ENCODE measurements at regions not wholly inside any gene's neighbourhood (a gene's known extent, or its start where the extent isn't known, plus 50 kb on each side); places are given as distances from the start of the nearest gene placed in this dataset.

DNA sequence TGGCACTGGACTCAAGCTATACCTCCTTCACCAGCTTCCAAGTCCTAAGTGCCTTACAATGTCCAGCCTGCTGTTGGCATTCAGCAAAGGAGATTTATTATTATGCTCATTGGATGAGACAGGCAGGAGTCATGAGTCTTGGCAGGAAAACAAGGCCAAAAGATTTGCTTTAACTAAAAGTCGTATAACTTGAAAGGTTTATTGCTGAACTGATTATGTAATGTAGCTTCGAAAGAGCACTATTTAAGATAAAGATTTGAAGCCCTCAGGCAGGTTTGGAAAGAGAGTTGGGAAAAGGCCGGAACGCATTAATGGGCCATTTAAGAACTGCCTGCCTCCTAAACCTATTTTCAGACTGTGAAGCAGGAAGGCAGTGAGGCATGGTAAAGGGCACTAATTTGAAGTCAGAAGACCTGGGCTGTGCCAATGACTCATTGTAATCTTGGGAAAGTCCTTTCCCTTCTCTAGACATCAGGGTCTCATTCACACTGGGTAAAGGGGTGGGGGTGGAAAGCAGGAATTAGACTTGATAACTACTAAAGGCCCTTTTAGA lies 280.5 kb upstream of the EDA2R start:
- DNase-seq (no peak), ATAC-seq (no peak)
- no peaks in the 10 kb centered on the region for H3K36me3 ChIP-seq
- peaks cover 0 to 7% (median 0%) of the 10 kb centered on the region in 11 donors for H3K9me3 ChIP-seq
- intact Hi-C loops (cut with DNase I): no loop called here
- no peak overlapping the region for H3K4me3 ChIP-seq
- peaks cover 0 to 5% (median 0%) of the 10 kb centered on the region in 7 donors for H3K27me3 ChIP-seq
- 77 to 88% methylated on average over 4 of the region's 4 CpGs for WGBS, 2 donors
- H3K27ac ChIP-seq: no peak overlapping the region
- H3K4me1 ChIP-seq: no peaks in the 10 kb centered on the region
- TF ChIP-seq, protein P1, sequence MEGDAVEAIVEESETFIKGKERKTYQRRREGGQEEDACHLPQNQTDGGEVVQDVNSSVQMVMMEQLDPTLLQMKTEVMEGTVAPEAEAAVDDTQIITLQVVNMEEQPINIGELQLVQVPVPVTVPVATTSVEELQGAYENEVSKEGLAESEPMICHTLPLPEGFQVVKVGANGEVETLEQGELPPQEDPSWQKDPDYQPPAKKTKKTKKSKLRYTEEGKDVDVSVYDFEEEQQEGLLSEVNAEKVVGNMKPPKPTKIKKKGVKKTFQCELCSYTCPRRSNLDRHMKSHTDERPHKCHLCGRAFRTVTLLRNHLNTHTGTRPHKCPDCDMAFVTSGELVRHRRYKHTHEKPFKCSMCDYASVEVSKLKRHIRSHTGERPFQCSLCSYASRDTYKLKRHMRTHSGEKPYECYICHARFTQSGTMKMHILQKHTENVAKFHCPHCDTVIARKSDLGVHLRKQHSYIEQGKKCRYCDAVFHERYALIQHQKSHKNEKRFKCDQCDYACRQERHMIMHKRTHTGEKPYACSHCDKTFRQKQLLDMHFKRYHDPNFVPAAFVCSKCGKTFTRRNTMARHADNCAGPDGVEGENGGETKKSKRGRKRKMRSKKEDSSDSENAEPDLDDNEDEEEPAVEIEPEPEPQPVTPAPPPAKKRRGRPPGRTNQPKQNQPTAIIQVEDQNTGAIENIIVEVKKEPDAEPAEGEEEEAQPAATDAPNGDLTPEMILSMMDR (IDR thresholded peaks at IDR 0.05): no peak

- ATAC-seq: no peak
- peaks cover 0 to 5% (median 0%) of the 10 kb centered on the region in 7 donors for H3K27me3 ChIP-seq
- H3K36me3 ChIP-seq: no peaks in the 10 kb centered on the region
- no peak overlapping the region for H3K4me3 ChIP-seq
- H3K9me3 ChIP-seq: no peaks in the 10 kb centered on the region
- intact Hi-C loops (cut with DNase I): no loop called here
- no peak for DNase-seq
- H3K27ac ChIP-seq: no peak overlapping the region
- TF ChIP-seq, protein P1 (IDR thresholded peaks at IDR 0.05): no peak
- WGBS, 2 donors: 53 to 58% methylated on average over 1 of the region's 1 CpG
- no peaks in the 10 kb centered on the region for H3K4me1 ChIP-seq
These were observed 279.6 kb upstream of the EDA2R start for GRCh38 chrX:66918511-66918910.

- peaks cover 0 to 5% (median 0%) of the 10 kb centered on the region in 7 donors for H3K27me3 ChIP-seq
- no peaks in the 10 kb centered on the region for H3K9me3 ChIP-seq
- no peak overlapping the region for H3K4me3 ChIP-seq
- 52 to 54% methylated on average over 2 of the region's 2 CpGs for WGBS, 2 donors
- TF ChIP-seq, protein P1 (IDR thresholded peaks at IDR 0.05): no peak
- intact Hi-C loops (cut with DNase I): no loop called here
- ATAC-seq: no peak
- DNase-seq: no peak
- no peak overlapping the region for H3K27ac ChIP-seq
- no peaks in the 10 kb centered on the region for H3K4me1 ChIP-seq
- no peaks in the 10 kb centered on the region for H3K36me3 ChIP-seq
These were observed 277.0 kb upstream of the EDA2R start for GRCh38 chrX:66915893-66916292.

DNA sequence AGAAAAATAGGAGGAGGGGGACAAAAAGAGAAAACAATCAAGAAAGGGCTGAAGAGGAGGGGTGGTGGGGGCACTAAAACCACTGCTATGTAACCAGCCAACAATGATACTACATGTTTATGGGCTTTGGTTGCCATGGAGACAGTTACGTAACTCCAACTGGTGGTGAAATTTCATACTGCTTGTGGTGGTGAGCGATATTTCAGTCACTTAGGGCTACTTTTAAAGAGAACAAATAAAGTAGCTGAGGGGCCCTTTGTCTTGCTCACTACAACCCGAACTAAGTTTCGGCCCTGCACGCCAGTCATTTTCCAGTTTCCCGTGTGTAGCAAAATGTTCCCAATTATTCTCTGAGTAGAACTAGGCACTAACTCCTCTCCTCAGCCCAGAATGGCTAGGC lies 275.2 kb upstream of the EDA2R start:
- Histone ChIP-seq H3K4me3 (no peak overlapping the region), H3K4me1 (no peaks in the 10 kb centered on the region), H3K9me3 (no peaks in the 10 kb centered on the region), H3K27ac (no peak overlapping the region), H3K27me3 (peaks cover 0 to 5% (median 0%) of the 10 kb centered on the region in 7 donors), H3K36me3 (no peaks in the 10 kb centered on the region)
- no peak for ATAC-seq
- 71 to 73% methylated on average over 6 of the region's 6 CpGs for WGBS, 2 donors
- TF ChIP-seq, protein P1 (IDR thresholded peaks at IDR 0.05): no peak
- DNase-seq: no peak
- intact Hi-C loops (cut with DNase I): no loop called here

Data from heart right ventricle (tissue), 16 donors.